Hypothalamus (tissue), 51 donors: ENCODE measurements at regions not wholly inside any gene's neighbourhood (a gene's known extent, or its start where the extent isn't known, plus 50 kb on each side); places are given as distances from the start of the nearest gene placed in this dataset.
"Not testable (repeated sequence)": the region's sequence is repeated elsewhere in the genome, so short reads cannot be mapped to it uniquely, and the experiment has no call there.

Experiments used
- DNase-seq, 51 donors: peaks; one replicate each; lab custom pipeline; 2025; lab: John Stamatoyannopoulos, UW

GRCh38 chr3:106485802-106486201 lies 617.0 kb upstream of the CBLB start:
- DNase-seq, result no peak

DNA sequence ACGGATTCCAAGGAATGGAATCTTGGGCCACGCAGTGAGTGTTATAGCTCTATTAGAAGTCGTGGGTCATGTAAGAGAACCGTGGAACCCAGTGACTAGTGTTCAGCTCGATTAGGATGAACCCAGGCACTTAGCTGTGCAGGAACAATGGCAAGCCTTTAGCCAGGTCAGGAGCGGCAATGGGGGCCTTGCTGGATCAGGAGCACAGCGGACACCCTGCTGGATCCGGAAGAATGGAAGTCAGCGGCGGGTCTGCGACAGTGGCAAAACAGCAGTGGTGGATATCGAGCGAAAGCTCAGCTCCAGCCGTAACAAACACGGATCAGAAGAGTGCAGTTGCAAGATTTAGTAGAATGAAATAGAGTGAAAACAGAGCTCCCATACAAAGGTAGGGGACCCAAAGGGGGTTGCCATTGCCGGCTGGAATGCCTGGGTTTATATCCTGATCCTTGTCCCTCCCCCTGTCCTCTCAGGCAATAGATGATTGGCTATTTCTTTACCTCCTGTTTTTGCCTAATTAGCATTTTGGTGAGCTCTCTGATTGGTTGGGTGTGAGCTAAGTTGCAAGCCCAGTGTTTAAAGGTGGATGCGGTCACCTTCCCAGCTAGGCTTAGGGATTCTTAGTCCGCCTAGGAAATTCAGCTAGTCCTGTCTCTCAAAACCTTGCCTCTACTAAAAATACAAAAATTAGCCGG lies 618.3 kb upstream of the CBLB start:
- not testable (repeated sequence) for DNase-seq

DNA sequence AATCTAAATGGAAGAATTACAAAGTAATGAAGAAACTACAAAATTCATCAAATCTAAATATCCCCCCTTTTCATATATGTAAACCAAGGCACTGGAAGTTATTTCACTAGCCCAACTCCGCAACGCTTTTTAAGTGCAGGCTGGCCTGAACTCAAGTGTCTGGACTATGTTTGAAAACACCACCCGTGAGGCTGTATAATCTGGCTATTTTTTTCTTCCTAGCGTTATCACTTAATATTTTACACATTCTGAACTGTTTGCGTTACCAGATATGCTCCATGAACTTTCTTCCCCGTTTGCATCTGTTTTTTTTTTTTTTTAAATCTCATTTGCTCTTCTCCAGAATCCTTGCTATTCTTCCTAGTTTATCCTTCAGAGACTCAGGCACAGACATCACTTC lies 619.5 kb upstream of the CBLB start:
- DNase-seq, result no peak

DNA sequence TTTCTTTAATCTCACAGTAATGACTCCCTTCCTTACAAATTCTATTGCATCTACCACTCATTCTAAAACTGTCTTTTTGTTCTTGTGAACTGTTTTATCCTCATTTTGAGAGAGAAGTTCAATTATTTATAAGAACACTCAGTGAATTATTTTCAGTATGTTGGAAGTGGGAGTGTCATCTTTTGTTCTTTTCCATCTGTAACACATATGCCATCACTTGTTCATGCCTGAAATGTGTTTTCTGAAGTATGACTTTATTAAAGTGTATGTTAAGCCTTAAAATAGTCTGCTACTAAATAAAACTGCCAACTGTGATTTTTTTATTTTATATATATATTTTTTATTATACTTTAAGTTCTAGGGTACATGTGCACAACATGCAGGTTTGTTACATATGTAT lies 623.0 kb upstream of the CBLB start:
- no peak for DNase-seq

GRCh38 chr3:106508331-106508893 lies 639.6 kb upstream of the CBLB start:
- no peak for DNase-seq

DNA sequence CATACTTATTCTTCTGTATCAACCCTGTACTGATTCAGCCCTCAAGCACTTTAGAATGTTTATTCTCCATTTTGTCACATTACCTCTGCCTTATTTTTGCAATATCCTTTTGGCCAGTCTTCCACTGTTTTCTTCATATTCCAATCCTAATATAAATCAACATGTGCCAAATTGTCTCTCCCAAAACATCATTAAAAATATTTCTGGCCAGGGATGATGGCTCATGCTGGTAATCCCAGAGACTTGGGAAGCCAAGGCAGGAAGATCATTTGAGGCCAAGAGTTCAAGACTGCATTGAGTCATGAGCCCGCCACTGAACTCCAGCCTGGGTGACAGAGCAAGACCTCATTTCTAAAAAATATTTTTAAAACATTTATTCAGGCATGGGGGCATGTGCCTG lies 641.4 kb upstream of the CBLB start:
- no peak for DNase-seq

GRCh38 chr3:106512846-106513245 lies 644.0 kb upstream of the CBLB start:
- no peak for DNase-seq

- DNase-seq, result no peak
Measured at GRCh38 chr3:106514431-106514830, 645.6 kb upstream of the CBLB start.

GRCh38 chr3:106518516-106518915 lies 649.7 kb upstream of the CBLB start:
- no peak for DNase-seq

DNA sequence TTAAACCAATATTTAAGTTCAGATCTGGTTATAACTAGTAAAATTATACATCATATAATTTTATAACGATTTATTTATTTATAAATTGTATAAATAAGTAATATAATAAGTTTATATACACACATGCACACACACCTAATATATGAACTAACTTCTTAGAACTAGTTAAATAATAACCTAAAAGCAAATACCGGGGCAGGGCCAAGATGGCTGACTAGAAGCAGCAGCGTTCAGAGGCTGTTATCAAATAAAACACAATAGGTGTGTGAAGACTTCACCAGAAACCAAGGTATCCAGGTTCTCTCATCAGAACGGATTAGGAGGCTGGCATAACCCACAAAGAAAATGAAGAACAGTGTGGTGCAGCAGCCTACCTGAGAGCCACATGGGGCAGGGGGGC lies 653.6 kb upstream of the CBLB start:
- no peak for DNase-seq

DNA sequence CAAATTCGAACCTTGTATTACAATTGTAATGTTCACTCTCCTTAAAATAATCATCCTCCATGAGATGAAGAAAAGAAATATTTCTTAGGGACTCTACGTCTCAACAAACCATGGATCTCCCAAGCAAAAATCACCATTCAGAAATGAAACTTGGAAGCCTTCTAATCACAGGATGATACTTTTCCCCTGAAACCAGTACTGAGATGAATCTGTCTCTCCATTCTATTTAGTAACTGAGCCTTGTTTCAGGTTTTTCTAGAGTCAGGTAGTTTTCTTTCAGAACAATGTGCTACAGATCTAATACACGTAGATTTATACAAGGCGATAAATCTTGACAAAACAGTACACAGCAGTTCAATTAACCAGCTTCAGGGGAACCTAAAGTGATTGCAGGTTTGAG lies 660.1 kb upstream of the CBLB start:
- DNase-seq, result no peak

GRCh38 chr3:106529738-106530137 lies 660.9 kb upstream of the CBLB start:
- DNase-seq, result no peak

GRCh38 chr3:106530367-106530766 lies 661.6 kb upstream of the CBLB start:
- DNase-seq, result no peak

DNA sequence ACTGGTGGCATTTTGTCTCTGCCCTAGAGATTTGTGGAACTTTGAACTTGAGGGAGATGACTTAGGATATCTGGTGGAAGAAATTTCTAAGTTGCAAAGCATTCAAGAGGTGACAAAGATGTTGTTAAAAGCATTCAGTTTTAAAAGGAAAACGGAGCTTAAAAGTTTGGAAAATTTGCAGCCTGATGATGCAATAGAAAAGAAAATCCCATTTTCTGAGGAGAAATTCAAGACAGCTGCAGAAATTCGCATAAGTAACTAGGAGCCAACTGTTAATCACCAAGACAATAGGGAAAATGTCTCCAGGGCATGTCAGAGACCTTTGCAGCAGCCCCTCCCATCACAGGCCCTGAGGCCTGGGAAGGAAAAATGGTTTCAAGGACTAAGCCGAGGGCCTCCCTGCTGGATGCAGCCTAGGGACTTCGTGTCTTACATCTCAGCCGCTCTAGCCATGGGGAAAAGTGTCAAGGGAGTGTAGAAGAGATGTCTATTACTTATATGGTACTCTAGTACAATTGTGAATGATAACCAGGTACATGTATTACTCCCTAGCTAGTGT lies 663.0 kb upstream of the CBLB start:
- DNase-seq, result not testable (repeated sequence)

GRCh38 chr3:106533093-106533787 lies 664.4 kb upstream of the CBLB start:
- DNase-seq, result no peak

DNA sequence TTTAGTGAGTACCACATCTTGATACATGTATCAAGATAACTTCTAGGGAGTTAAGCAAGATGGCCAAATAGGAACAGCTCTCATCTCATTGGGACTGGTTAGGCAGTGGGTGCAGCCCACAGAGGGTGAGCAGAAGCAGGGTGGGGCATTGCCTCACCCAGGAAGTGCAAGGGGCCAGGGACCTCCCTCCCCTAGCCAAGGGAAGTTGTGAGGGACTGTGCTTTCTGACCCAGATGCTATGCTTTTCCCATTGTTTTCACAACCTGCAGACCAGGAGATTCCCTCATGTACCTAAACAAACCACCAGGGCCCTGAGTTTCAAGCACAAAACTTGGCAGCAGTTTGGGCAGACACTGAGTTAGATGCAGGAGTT lies 665.0 kb upstream of the CBLB start:
- no peak for DNase-seq

GRCh38 chr3:106534206-106534605 lies 665.4 kb upstream of the CBLB start:
- DNase-seq, result no peak

DNA sequence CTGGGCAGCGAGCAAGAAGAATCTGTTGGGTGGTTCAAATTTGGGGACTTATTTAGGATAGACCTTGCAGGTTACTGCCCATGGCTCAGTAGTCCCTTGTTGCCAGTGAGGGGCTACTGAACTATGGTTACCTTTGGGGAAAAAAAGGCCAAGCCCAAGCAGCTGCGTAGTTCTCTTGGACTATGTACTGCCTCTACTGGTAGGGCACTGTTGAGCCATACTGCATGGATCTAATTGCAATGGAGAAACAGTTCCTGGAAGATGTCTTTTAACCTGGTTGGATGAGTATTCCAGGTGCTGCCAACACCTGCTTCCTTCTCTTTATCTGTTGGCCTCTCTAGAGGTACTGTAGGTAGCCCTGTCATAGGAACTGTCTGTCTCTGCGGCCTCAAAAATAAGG lies 671.9 kb upstream of the CBLB start:
- no peak for DNase-seq

DNA sequence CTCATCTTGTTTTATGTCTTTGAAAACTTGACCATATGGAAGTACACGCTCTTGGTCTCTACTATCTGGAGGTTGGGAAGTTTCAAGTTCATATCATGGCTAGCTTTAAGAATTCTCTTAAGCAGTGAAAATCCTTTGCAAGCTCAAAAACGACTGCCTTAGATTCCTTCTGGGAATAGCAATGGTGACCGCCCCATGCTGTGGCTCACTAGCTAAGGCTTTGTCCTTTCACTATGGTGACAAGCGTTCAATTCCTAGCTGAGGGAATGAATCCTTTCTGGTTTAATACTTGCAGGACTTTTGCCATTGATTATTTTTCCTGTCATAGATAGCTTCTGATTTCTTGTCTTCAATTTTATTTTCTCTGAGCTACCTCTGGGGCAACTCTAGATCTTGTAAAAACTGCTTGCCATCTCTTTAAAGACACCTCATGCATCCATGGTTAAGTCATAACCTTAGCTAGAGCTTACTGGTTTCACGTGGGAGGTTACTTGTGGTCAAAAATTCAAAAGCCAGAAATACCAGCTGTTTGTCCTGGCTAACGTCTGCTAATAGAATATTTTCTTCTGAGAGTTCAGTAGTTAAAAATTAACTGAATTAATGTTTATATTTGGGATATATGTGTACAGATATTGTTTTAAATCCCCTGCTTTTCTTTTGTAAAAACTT lies 673.4 kb upstream of the CBLB start:
- DNase-seq, result no peak

- DNase-seq, result no peak
Measured at GRCh38 chr3:106552351-106553043, 683.7 kb upstream of the CBLB start.

DNA sequence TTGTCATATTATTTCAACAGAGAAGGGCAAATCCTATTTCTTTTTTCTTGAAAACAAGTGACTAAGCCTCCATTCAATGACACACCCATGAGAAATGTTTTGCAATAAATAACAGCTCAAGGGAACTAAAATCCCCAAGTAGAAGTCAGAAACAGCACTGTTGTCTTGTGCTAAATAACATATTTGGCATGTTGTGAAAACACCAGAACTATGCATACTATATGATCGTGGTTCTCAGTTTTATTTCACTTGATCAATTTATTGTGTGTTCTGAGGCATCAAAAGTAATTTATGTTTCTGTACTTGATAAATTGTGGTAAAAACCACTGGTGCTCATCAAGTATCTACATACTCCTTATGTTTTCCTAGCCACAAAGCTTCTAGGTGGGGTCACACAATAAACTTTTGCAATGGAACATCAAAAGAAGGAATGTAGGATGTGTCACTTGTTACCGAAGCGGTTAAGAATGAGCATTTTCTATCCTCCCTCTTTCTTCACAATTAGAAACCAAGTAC lies 691.7 kb upstream of the CBLB start:
- DNase-seq, result no peak
